KBM-7 (cell line): ENCODE measurements at regions not wholly inside any gene's neighbourhood (a gene's known extent, or its start where the extent isn't known, plus 50 kb on each side); places are given as distances from the start of the nearest gene placed in this dataset.
"Not testable (repeated sequence)": the region's sequence is repeated elsewhere in the genome, so short reads cannot be mapped to it uniquely, and the experiment has no call there.

Source experiments
- DNase-seq: peaks from one replicate; pipeline ENCODE4 v3.0.0-alpha.2; 2015
- in situ Hi-C: fragments of 300-500 bp; cut with MboI; formaldehyde crosslinking; loops from 2 replicates; pipeline ENCODE4 v1.14.3; 2020; ENCODE audit warnings: low sequenced_read_pairs, low pct_unique_long_range_greater_than_20kb, mixed read lengths

- DNase-seq, result no peak
- in situ Hi-C loops, result no loop called here
These were observed 86.3 kb downstream of the NUS1 start for GRCh38 chr6:117761610-117762009.

- in situ Hi-C loops, result no loop called here
- no peak for DNase-seq
These were observed 96.1 kb downstream of the NUS1 start for GRCh38 chr6:117771403-117771802.

- peak; percentile 11 for DNase-seq
- in situ Hi-C loops, result no loop called here
These were observed 101.2 kb downstream of the NUS1 start for GRCh38 chr6:117776441-117776840.

GRCh38 chr6:117781550-117781949 is 106.3 kb downstream of the NUS1 start:
- in situ Hi-C loops, result no loop called here
- no peak for DNase-seq

GRCh38 chr6:117783279-117783678 is 108.0 kb downstream of the NUS1 start:
- DNase-seq, result no peak
- in situ Hi-C loops, result no loop called here

- no peak for DNase-seq
- in situ Hi-C loops, result no loop called here
These were observed 115.7 kb downstream of the NUS1 start for GRCh38 chr6:117791012-117791411.

- in situ Hi-C loops, result no loop called here
- DNase-seq, result no peak
These were observed 111.8 kb upstream of the SLC35F1 start for GRCh38 chr6:117795234-117795633.

GRCh38 chr6:117798819-117799218 is 108.2 kb upstream of the SLC35F1 start:
- in situ Hi-C loops, DNase-seq: not testable (repeated sequence)

- no peak for DNase-seq
- in situ Hi-C loops, result no loop called here
These were observed 96.8 kb upstream of the SLC35F1 start for GRCh38 chr6:117810269-117810668.

- in situ Hi-C loops, result no loop called here
- no peak for DNase-seq
These were observed 89.6 kb upstream of the SLC35F1 start for GRCh38 chr6:117817499-117817898.

- in situ Hi-C loops, result no loop called here
- no peak for DNase-seq
These were observed 89.1 kb upstream of the SLC35F1 start for GRCh38 chr6:117817992-117818391.

- in situ Hi-C loops, result no loop called here
- DNase-seq, result no peak
These were observed 88.6 kb upstream of the SLC35F1 start for GRCh38 chr6:117818449-117818848.

GRCh38 chr6:117829594-117830319 is 77.3 kb upstream of the SLC35F1 start:
- DNase-seq, result peak; percentile 36
- in situ Hi-C loops, result no loop called here

- no peak for DNase-seq
- in situ Hi-C loops, result no loop called here
These were observed 69.8 kb upstream of the SLC35F1 start for GRCh38 chr6:117837261-117837660.

GRCh38 chr6:117840541-117840983 is 66.5 kb upstream of the SLC35F1 start:
- peak; percentile 62 for DNase-seq
- in situ Hi-C loops, result no loop called here

- in situ Hi-C loops, result no loop called here
- no peak for DNase-seq
These were observed 59.2 kb upstream of the SLC35F1 start for GRCh38 chr6:117847912-117848311.

GRCh38 chr6:117849087-117849486 is 58.0 kb upstream of the SLC35F1 start:
- in situ Hi-C loops, result no loop called here
- DNase-seq, result no peak
